ENCODE measurements at regions not wholly inside any gene's neighbourhood (a gene's known extent, or its start where the extent isn't known, plus 50 kb on each side); places are given as distances from the start of the nearest gene placed in this dataset.

DNA sequence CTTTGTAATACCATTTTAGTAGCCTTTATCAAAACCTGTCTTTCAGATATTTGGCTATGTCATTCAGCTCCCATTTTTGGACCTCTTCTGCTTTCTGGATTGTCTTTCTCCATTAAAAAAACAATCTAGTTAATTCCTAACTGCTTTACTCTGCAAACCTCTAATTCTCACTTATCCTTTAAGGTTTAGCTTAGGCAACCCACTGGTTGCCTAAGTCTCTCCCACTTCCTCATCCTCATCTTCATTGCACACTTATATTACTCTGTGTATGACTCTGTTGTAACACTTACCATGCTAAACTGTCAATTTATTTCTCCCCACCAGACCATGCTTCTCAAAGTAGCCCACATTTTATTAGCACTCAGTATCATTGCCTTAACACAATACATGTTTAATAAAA, 205.0 kb upstream of the DMRTA1 start:
- Histone ChIP-seq H3K36me3 (ENCODE audit: control insufficient read depth in 2 of 3, insufficient read depth in 3 of 3, low read length in 3 of 3) (no peaks in the 10 kb centered on the region), H3K27me3 (ENCODE audit: control insufficient read depth in 2 of 2, insufficient read depth in 2 of 2, low read length in 2 of 2) (no peaks in the 10 kb centered on the region), H3K9me3 (ENCODE audit: control insufficient read depth in 2 of 3, low read length in 3 of 3) (no peaks in the 10 kb centered on the region), H3K4me1 (ENCODE audit: control insufficient read depth in 2 of 2, insufficient read depth in 2 of 2, low read length in 2 of 2) (no peaks in the 10 kb centered on the region), H3K27ac (ENCODE audit: low read depth, low read length) (no peak overlapping the region), H3K4me3 (ENCODE audit: low read length) (no peak overlapping the region)
- H3K27ac Mint-ChIP-seq, result no peak overlapping the region
- ATAC-seq (peak; percentile 46), DNase-seq (no peak)
- H3K27me3 Mint-ChIP-seq, result peaks cover 0 to 44% (median 0%) of the 10 kb centered on the region in 5 donors
- ChIA-PET CTCF (no interaction called here), POLR2A (no interaction called here)
- peaks cover 0 to 35% (median 25%) of the 10 kb centered on the region in 7 donors for H3K4me1 Mint-ChIP-seq
- H3K9me3 Mint-ChIP-seq, result no peaks in the 10 kb centered on the region
- no peaks in the 10 kb centered on the region for H3K36me3 Mint-ChIP-seq
- H3K4me3 Mint-ChIP-seq, result no peak overlapping the region
- intact Hi-C loops (cut with micrococcal nuclease), result loop anchor here (5.0 to 10.0 kb wide), 4 partner anchors 117 to 324 kb away; no protein-coding TSS in a partner anchor

- POLR2A ChIA-PET, result no interaction called here
- DNase-seq, result peak in 6 of 9 donors; percentile 5 to 35 (median 16)
- Histone ChIP-seq H3K36me3 (ENCODE audit: control insufficient read depth in 2 of 3, insufficient read depth in 3 of 3, low read length in 3 of 3) (no peaks in the 10 kb centered on the region), H3K4me1 (ENCODE audit: control insufficient read depth in 2 of 2, insufficient read depth in 2 of 2, low read length in 2 of 2) (no peaks in the 10 kb centered on the region), H3K27me3 (ENCODE audit: control insufficient read depth in 2 of 2, insufficient read depth in 2 of 2, low read length in 2 of 2) (no peaks in the 10 kb centered on the region), H3K9me3 (ENCODE audit: control insufficient read depth in 2 of 3, low read length in 3 of 3) (no peaks in the 10 kb centered on the region), H3K4me3 (ENCODE audit: low read length) (no peak overlapping the region), H3K27ac (ENCODE audit: low read depth, low read length) (no peak overlapping the region)
- peaks cover 0 to 4% (median 0%) of the 10 kb centered on the region in 11 donors for H3K9me3 Mint-ChIP-seq
- H3K27me3 Mint-ChIP-seq, result peaks cover 5 to 55% (median 14%) of the 10 kb centered on the region in 5 donors
- peaks cover 0 to 20% (median 9%) of the 10 kb centered on the region in 7 donors for H3K4me1 Mint-ChIP-seq
- peaks cover 0 to 3% (median 0%) of the 10 kb centered on the region in 5 donors for H3K36me3 Mint-ChIP-seq
- H3K27ac Mint-ChIP-seq, result no peak overlapping the region
- peak overlapping the region in 6 of 10 donors; percentile 6 to 61 (median 38) for H3K4me3 Mint-ChIP-seq
- intact Hi-C loops (cut with micrococcal nuclease), result loop anchor here (1.0 to 10.0 kb wide), 8 partner anchors 120 to 431 kb away; partner anchors contain the start of gene CDKN2B (in 1 of the 2)
- peak; percentile 84 for ATAC-seq
- CTCF ChIA-PET, result interaction anchor here (0.7 to 1.2 kb wide), 2 partner anchors 11 to 204 kb away, joined by 3 read pairs; no protein-coding TSS in a partner anchor
Observed at GRCh38 chr9:22244139-22245011, 202.2 kb upstream of the DMRTA1 start.

- no peaks in the 10 kb centered on the region for H3K36me3 ChIP-seq (ENCODE audit: control insufficient read depth in 2 of 3, insufficient read depth in 3 of 3, low read length in 3 of 3)
- H3K27me3 Mint-ChIP-seq, result peaks cover 18 to 44% (median 24%) of the 10 kb centered on the region in 5 donors
Observed at GRCh38 chr9:22255337-22255736, 191.3 kb upstream of the DMRTA1 start.

GRCh38 chr9:22256381-22256780, 190.2 kb upstream of the DMRTA1 start:
- Histone ChIP-seq H3K4me1 (ENCODE audit: control insufficient read depth in 2 of 2, insufficient read depth in 2 of 2, low read length in 2 of 2) (no peaks in the 10 kb centered on the region), H3K36me3 (ENCODE audit: control insufficient read depth in 2 of 3, insufficient read depth in 3 of 3, low read length in 3 of 3) (no peaks in the 10 kb centered on the region), H3K27me3 (ENCODE audit: control insufficient read depth in 2 of 2, insufficient read depth in 2 of 2, low read length in 2 of 2) (no peaks in the 10 kb centered on the region), H3K9me3 (ENCODE audit: control insufficient read depth in 2 of 3, low read length in 3 of 3) (peaks cover 0 to 5% (median 0%) of the 10 kb centered on the region in 3 experiments), H3K4me3 (ENCODE audit: low read length) (no peak overlapping the region), H3K27ac (ENCODE audit: low read depth, low read length) (no peak overlapping the region)
- Mint-ChIP-seq H3K27me3 (peaks cover 14 to 44% (median 23%) of the 10 kb centered on the region in 5 donors), H3K36me3 (peaks cover 0 to 10% (median 0%) of the 10 kb centered on the region in 5 donors), H3K4me1 (no peaks in the 10 kb centered on the region), H3K4me3 (no peak overlapping the region), H3K9me3 (peaks cover 2 to 32% (median 17%) of the 10 kb centered on the region in 11 donors), H3K27ac (no peak overlapping the region)
- DNase-seq (no peak), ATAC-seq (no peak)
- CTCF ChIA-PET, result interaction anchor here (1.3 kb wide), 1 partner anchor 12 kb away, joined by 3 read pairs; no protein-coding TSS in a partner anchor
- intact Hi-C loops (cut with micrococcal nuclease), result no loop called here
- POLR2A ChIA-PET, result no interaction called here

More at GRCh38 chr9:22255337-22255736, 191.3 kb upstream of the DMRTA1 start:
- H3K27ac ChIP-seq (ENCODE audit: low read depth, low read length), result no peak overlapping the region
- H3K4me1 ChIP-seq (ENCODE audit: control insufficient read depth in 2 of 2, insufficient read depth in 2 of 2, low read length in 2 of 2), result no peaks in the 10 kb centered on the region
- POLR2A ChIA-PET, result no interaction called here
- peaks cover 0 to 12% (median 0%) of the 10 kb centered on the region in 3 experiments for H3K9me3 ChIP-seq (ENCODE audit: control insufficient read depth in 2 of 3, low read length in 3 of 3)
- Mint-ChIP-seq H3K27ac (no peak overlapping the region), H3K4me3 (no peak overlapping the region), H3K4me1 (no peaks in the 10 kb centered on the region), H3K9me3 (peaks cover 5 to 42% (median 24%) of the 10 kb centered on the region in 11 donors), H3K36me3 (peaks cover 0 to 10% (median 0%) of the 10 kb centered on the region in 5 donors)
- H3K4me3 ChIP-seq (ENCODE audit: low read length), result no peak overlapping the region
- DNase-seq (no peak), ATAC-seq (no peak)
- H3K27me3 ChIP-seq (ENCODE audit: control insufficient read depth in 2 of 2, insufficient read depth in 2 of 2, low read length in 2 of 2), result no peaks in the 10 kb centered on the region
- intact Hi-C loops (cut with micrococcal nuclease), result no loop called here
- CTCF ChIA-PET, result interaction anchor here (1.3 kb wide), 1 partner anchor 11 kb away, joined by 3 read pairs; no protein-coding TSS in a partner anchor

DNA sequence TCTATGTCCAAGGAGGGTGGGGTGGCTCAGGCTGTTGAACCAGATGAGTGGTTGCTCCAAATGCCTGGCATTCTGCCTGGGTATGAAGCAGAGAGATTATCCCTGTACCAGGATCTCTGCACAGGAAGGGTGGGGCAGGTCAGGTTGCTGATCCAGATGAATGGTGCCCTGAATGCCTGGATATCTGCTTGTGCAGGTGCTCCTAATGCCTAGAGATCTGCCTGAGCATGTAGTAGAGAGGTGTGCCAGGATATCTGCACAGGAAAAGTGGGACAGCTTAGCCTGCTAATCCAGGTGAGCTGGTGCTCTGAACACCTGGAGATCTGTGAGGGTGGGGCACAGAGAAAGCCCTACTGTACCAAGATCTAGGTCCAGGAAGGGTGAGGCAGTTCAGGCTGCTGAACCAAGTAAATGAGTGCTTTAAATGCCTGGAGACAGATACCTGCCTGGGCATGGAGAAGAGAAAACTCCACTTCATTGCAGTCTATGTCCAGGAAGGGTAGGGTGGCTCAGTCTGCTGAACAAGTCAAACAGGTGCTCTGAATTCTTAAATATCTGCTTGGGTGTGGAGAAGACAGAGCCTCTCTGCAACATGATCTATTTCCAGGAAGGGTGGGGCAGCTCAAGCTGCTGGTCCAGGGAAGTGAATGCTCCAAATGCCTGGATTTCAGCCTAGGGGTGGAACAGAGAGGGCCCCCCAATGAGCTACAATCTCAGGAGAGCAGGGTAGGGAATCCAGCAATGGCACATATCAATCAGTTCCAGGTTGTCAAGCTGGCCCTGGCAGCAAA, 189.4 kb upstream of the DMRTA1 start:
- Histone ChIP-seq H3K27me3 (ENCODE audit: control insufficient read depth in 2 of 2, insufficient read depth in 2 of 2, low read length in 2 of 2) (no peaks in the 10 kb centered on the region), H3K9me3 (ENCODE audit: control insufficient read depth in 2 of 3, low read length in 3 of 3) (no peaks in the 10 kb centered on the region), H3K36me3 (ENCODE audit: control insufficient read depth in 2 of 3, insufficient read depth in 3 of 3, low read length in 3 of 3) (no peaks in the 10 kb centered on the region), H3K27ac (ENCODE audit: low read depth, low read length) (no peak overlapping the region), H3K4me3 (ENCODE audit: low read length) (no peak overlapping the region), H3K4me1 (ENCODE audit: control insufficient read depth in 2 of 2, insufficient read depth in 2 of 2, low read length in 2 of 2) (no peaks in the 10 kb centered on the region)
- no peak for DNase-seq
- no peak for ATAC-seq
- ChIA-PET POLR2A (no interaction called here), CTCF (no interaction called here)
- Mint-ChIP-seq H3K36me3 (peaks cover 0 to 3% (median 0%) of the 10 kb centered on the region in 5 donors), H3K27me3 (peaks cover 14 to 37% (median 23%) of the 10 kb centered on the region in 5 donors), H3K9me3 (peaks cover 2 to 24% (median 11%) of the 10 kb centered on the region in 11 donors), H3K4me1 (no peaks in the 10 kb centered on the region), H3K27ac (no peak overlapping the region), H3K4me3 (no peak overlapping the region)
- intact Hi-C loops (cut with micrococcal nuclease), result no loop called here

- Histone ChIP-seq H3K4me3 (ENCODE audit: low read length) (no peak overlapping the region), H3K9me3 (ENCODE audit: control insufficient read depth in 2 of 3, low read length in 3 of 3) (peaks cover 0 to 3% (median 3%) of the 10 kb centered on the region in 3 experiments), H3K4me1 (ENCODE audit: control insufficient read depth in 2 of 2, insufficient read depth in 2 of 2, low read length in 2 of 2) (no peaks in the 10 kb centered on the region), H3K36me3 (ENCODE audit: control insufficient read depth in 2 of 3, insufficient read depth in 3 of 3, low read length in 3 of 3) (no peaks in the 10 kb centered on the region), H3K27ac (ENCODE audit: low read depth, low read length) (no peak overlapping the region), H3K27me3 (ENCODE audit: control insufficient read depth in 2 of 2, insufficient read depth in 2 of 2, low read length in 2 of 2) (no peaks in the 10 kb centered on the region)
- ChIA-PET POLR2A (no interaction called here), CTCF (no interaction called here)
- intact Hi-C loops (cut with micrococcal nuclease), result no loop called here
- H3K36me3 Mint-ChIP-seq, result peaks cover 0 to 7% (median 0%) of the 10 kb centered on the region in 5 donors
- ATAC-seq, result no peak
- H3K27ac Mint-ChIP-seq, result no peak overlapping the region
- H3K4me3 Mint-ChIP-seq, result no peak overlapping the region
- H3K4me1 Mint-ChIP-seq, result no peaks in the 10 kb centered on the region
- peaks cover 5 to 56% (median 25%) of the 10 kb centered on the region in 11 donors for H3K9me3 Mint-ChIP-seq
- DNase-seq, result no peak
- peaks cover 3 to 13% (median 6%) of the 10 kb centered on the region in 5 donors for H3K27me3 Mint-ChIP-seq
Observed at GRCh38 chr9:22265038-22265437, 181.6 kb upstream of the DMRTA1 start.

Measured in naive thymus-derived CD4-positive, alpha-beta T cell (primary cell).